Amniotic stem cell (primary cell): ENCODE measurements at regions not wholly inside any gene's neighbourhood (a gene's known extent, or its start where the extent isn't known, plus 50 kb on each side); places are given as distances from the start of the nearest gene placed in this dataset.
"Not testable (repeated sequence)": the region's sequence is repeated elsewhere in the genome, so short reads cannot be mapped to it uniquely, and the experiment has no call there.

Experiments
- DNase-seq: peaks from one replicate; lab custom pipeline; 2025; lab: John Stamatoyannopoulos, UW

GRCh38 chr3:159726231-159726964 is 262.2 kb upstream of the IL12A start:
- DNase-seq, result no peak

- no peak for DNase-seq
Observed at GRCh38 chr3:159727506-159727905, 261.1 kb upstream of the IL12A start.

- DNase-seq, result no peak
Observed at GRCh38 chr3:159731254-159731653, 257.4 kb upstream of the IL12A start.

- DNase-seq, result peak; percentile 38
Observed at GRCh38 chr3:159732172-159733111, 256.2 kb upstream of the IL12A start.

- peak; percentile 19 for DNase-seq
Observed at GRCh38 chr3:159733194-159733860, 255.3 kb upstream of the IL12A start.

GRCh38 chr3:159734681-159735080 is 254.0 kb upstream of the IL12A start:
- DNase-seq, result no peak

GRCh38 chr3:159739166-159739565 is 249.5 kb upstream of the IL12A start:
- DNase-seq, result no peak

- no peak for DNase-seq
Observed at GRCh38 chr3:159739969-159740368, 248.7 kb upstream of the IL12A start.

GRCh38 chr3:159741281-159741680 is 247.4 kb upstream of the IL12A start:
- DNase-seq, result no peak

GRCh38 chr3:159748425-159748824 is 240.2 kb upstream of the IL12A start:
- no peak for DNase-seq

GRCh38 chr3:159749406-159749805 is 239.2 kb upstream of the IL12A start:
- DNase-seq, result no peak

- peak; percentile 31 for DNase-seq
Observed at GRCh38 chr3:159751146-159751545, 237.5 kb upstream of the IL12A start.

- DNase-seq, result no peak
Observed at GRCh38 chr3:159751752-159752151, 236.9 kb upstream of the IL12A start.

GRCh38 chr3:159756279-159757207 is 232.1 kb upstream of the IL12A start:
- DNase-seq, result not testable (repeated sequence)

GRCh38 chr3:159757341-159758060 is 231.1 kb upstream of the IL12A start:
- no peak for DNase-seq

- no peak for DNase-seq
Observed at GRCh38 chr3:159760046-159760445, 228.6 kb upstream of the IL12A start.

- peak; percentile 4 for DNase-seq
Observed at GRCh38 chr3:159761369-159761768, 227.3 kb upstream of the IL12A start.

GRCh38 chr3:159761848-159762635 is 226.6 kb upstream of the IL12A start:
- no peak for DNase-seq

- peak; percentile 61 for DNase-seq
Observed at GRCh38 chr3:159763011-159763601, 225.5 kb upstream of the IL12A start.
